ENCODE measurements at regions not wholly inside any gene's neighbourhood (a gene's known extent, or its start where the extent isn't known, plus 50 kb on each side); places are given as distances from the start of the nearest gene placed in this dataset.

- TF ChIP-seq, protein P1, sequence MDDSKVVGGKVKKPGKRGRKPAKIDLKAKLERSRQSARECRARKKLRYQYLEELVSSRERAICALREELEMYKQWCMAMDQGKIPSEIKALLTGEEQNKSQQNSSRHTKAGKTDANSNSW (CRISPR knock-in tag; IDR thresholded peaks at IDR 0.05; ENCODE audit: borderline replicate concordance) = no peak
- TF ChIP-seq CREB1 (IDR thresholded peaks at IDR 0.05) = peak; percentile 44; the same call in 1 of the 2 replicates
- peak; percentile 64; the same call in 1 of the 2 replicates for TF ChIP-seq CREB1 (CRISPR knock-in tag; IDR thresholded peaks at IDR 0.05)
- TF ChIP-seq ZFP82 (CRISPR knock-in tag; IDR thresholded peaks at IDR 0.05; ENCODE audit: borderline replicate concordance) = no peak
- no peak for TF ChIP-seq JUND (CRISPR knock-in tag; IDR thresholded peaks at IDR 0.05)
- no peak for TF ChIP-seq HIVEP1 (CRISPR knock-in tag; IDR thresholded peaks at IDR 0.05)
- peak; percentile 50; the same call in 1 of the 2 replicates for TF ChIP-seq ZMYM4 (CRISPR knock-in tag; IDR thresholded peaks at IDR 0.05)
- no peak for TF ChIP-seq ZNF615 (CRISPR knock-in tag; IDR thresholded peaks at IDR 0.05; ENCODE audit: borderline replicate concordance)
- no peak for TF ChIP-seq CENPX (CRISPR knock-in tag; IDR thresholded peaks at IDR 0.05)
- TF ChIP-seq MATR3 (CRISPR knock-in tag; IDR thresholded peaks at IDR 0.05) = no peak
- TF ChIP-seq NFIB (CRISPR knock-in tag; IDR thresholded peaks at IDR 0.05; ENCODE audit: borderline replicate concordance) = no peak
- no peak for TF ChIP-seq FOXC1 (CRISPR knock-in tag; IDR thresholded peaks at IDR 0.05; ENCODE audit: borderline replicate concordance)
- TF ChIP-seq ZNF563 (CRISPR knock-in tag; IDR thresholded peaks at IDR 0.05) = 0 out of 2 replicates have a peak, but pooled peaks have one; percentile 22
- no peak for TF ChIP-seq SMYD3 (CRISPR knock-in tag; IDR thresholded peaks at IDR 0.05)
- TF ChIP-seq, protein P2, sequence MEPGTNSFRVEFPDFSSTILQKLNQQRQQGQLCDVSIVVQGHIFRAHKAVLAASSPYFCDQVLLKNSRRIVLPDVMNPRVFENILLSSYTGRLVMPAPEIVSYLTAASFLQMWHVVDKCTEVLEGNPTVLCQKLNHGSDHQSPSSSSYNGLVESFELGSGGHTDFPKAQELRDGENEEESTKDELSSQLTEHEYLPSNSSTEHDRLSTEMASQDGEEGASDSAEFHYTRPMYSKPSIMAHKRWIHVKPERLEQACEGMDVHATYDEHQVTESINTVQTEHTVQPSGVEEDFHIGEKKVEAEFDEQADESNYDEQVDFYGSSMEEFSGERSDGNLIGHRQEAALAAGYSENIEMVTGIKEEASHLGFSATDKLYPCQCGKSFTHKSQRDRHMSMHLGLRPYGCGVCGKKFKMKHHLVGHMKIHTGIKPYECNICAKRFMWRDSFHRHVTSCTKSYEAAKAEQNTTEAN (CRISPR knock-in tag; conservative IDR thresholded peaks at IDR 0.05) = no peak
- no peak for TF ChIP-seq ZNF660 (CRISPR knock-in tag; IDR thresholded peaks at IDR 0.05; ENCODE audit: borderline replicate concordance, low read depth)
- TF ChIP-seq BRCA1 (CRISPR knock-in tag; IDR thresholded peaks at IDR 0.05) = no peak
- no peak for TF ChIP-seq ADNP (CRISPR knock-in tag; IDR thresholded peaks at IDR 0.05)
- peak; percentile 73; the same call in 1 of the 2 replicates for TF ChIP-seq RNF2 (conservative IDR thresholded peaks at IDR 0.05; ENCODE audit: low read depth)
- TF ChIP-seq SIN3B (IDR thresholded peaks at IDR 0.05; ENCODE audit: low read length) = no peak
- no peak for TF ChIP-seq REXO4 (CRISPR knock-in tag; IDR thresholded peaks at IDR 0.05; ENCODE audit: borderline replicate concordance)
- TF ChIP-seq NFRKB (IDR thresholded peaks at IDR 0.05) = no peak
- no peak; the same call in 1 of the 2 replicates for TF ChIP-seq PATZ1 (CRISPR knock-in tag; IDR thresholded peaks at IDR 0.05)
- TF ChIP-seq, protein P3, sequence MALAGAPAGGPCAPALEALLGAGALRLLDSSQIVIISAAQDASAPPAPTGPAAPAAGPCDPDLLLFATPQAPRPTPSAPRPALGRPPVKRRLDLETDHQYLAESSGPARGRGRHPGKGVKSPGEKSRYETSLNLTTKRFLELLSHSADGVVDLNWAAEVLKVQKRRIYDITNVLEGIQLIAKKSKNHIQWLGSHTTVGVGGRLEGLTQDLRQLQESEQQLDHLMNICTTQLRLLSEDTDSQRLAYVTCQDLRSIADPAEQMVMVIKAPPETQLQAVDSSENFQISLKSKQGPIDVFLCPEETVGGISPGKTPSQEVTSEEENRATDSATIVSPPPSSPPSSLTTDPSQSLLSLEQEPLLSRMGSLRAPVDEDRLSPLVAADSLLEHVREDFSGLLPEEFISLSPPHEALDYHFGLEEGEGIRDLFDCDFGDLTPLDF (CRISPR knock-in tag; IDR thresholded peaks at IDR 0.05) = no peak
Observed at GRCh38 chr6:160930547-160931377, 60.8 kb upstream of the MAP3K4 start (continued).

All from HepG2 (cell line).